ENCODE measurements at regions not wholly inside any gene's neighbourhood (a gene's known extent, or its start where the extent isn't known, plus 50 kb on each side); places are given as distances from the start of the nearest gene placed in this dataset.

DNA sequence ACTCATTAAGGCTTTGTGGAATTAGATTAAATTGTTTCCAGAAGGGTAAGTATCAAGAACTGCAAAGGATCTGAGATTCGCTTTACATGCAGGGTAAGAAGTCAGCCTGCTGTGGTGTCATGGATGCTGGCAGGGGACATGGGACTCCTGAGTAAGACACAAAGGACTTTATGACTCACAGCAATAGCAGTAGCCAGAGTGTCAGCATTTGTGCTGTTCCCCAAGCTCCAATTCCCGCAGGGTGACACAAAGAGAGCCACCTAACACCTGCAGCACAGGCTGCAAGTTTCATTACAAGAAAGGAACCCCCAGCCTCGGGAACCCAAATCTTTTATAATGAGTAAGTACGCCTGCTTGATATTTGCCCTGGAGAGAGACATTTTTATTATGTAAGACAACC is 298.1 kb upstream of the POU3F1 start:
- TF ChIP-seq, protein P1, sequence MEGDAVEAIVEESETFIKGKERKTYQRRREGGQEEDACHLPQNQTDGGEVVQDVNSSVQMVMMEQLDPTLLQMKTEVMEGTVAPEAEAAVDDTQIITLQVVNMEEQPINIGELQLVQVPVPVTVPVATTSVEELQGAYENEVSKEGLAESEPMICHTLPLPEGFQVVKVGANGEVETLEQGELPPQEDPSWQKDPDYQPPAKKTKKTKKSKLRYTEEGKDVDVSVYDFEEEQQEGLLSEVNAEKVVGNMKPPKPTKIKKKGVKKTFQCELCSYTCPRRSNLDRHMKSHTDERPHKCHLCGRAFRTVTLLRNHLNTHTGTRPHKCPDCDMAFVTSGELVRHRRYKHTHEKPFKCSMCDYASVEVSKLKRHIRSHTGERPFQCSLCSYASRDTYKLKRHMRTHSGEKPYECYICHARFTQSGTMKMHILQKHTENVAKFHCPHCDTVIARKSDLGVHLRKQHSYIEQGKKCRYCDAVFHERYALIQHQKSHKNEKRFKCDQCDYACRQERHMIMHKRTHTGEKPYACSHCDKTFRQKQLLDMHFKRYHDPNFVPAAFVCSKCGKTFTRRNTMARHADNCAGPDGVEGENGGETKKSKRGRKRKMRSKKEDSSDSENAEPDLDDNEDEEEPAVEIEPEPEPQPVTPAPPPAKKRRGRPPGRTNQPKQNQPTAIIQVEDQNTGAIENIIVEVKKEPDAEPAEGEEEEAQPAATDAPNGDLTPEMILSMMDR (IDR thresholded peaks at IDR 0.05): no peak
- no peak for TF ChIP-seq EZH2 (IDR thresholded peaks at IDR 0.05)
